ENCODE measurements at regions not wholly inside any gene's neighbourhood (a gene's known extent, or its start where the extent isn't known, plus 50 kb on each side); places are given as distances from the start of the nearest gene placed in this dataset.

DNA sequence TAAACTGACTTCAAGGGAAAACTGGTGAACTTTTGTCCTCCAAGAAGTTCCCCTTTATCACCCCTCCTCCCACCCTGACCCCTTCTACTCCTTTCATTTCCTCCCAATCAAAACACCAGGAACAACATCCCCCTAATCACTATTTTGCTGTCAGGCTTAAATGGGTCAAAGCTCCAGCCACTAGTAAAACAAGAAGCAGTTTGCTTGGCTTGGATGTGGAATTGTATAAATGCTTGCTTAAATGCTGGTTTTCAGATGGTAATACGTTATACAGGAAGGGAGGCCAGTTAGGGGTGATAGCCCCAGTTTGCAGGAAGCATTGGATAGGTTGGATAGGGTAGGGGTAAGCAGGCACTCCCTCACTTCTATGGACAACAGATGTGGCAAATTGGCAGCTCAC is 473.6 kb downstream of the AGTPBP1 start:
- TF ChIP-seq, protein P1, sequence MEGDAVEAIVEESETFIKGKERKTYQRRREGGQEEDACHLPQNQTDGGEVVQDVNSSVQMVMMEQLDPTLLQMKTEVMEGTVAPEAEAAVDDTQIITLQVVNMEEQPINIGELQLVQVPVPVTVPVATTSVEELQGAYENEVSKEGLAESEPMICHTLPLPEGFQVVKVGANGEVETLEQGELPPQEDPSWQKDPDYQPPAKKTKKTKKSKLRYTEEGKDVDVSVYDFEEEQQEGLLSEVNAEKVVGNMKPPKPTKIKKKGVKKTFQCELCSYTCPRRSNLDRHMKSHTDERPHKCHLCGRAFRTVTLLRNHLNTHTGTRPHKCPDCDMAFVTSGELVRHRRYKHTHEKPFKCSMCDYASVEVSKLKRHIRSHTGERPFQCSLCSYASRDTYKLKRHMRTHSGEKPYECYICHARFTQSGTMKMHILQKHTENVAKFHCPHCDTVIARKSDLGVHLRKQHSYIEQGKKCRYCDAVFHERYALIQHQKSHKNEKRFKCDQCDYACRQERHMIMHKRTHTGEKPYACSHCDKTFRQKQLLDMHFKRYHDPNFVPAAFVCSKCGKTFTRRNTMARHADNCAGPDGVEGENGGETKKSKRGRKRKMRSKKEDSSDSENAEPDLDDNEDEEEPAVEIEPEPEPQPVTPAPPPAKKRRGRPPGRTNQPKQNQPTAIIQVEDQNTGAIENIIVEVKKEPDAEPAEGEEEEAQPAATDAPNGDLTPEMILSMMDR (IDR thresholded peaks at IDR 0.05; ENCODE audit: insufficient read depth, low read length, poor library complexity, severe bottlenecking): no peak
- Histone ChIP-seq H3K27me3 (ENCODE audit: control insufficient read depth, insufficient read depth, low read length) (no peaks in the 10 kb centered on the region), H3K36me3 (ENCODE audit: control insufficient read depth, insufficient read depth, low read length) (no peaks in the 10 kb centered on the region), H3K4me3 (ENCODE audit: low read depth, low read length) (no peak overlapping the region)
- no peak for DNase-seq (ENCODE audit: low read depth)

DNA sequence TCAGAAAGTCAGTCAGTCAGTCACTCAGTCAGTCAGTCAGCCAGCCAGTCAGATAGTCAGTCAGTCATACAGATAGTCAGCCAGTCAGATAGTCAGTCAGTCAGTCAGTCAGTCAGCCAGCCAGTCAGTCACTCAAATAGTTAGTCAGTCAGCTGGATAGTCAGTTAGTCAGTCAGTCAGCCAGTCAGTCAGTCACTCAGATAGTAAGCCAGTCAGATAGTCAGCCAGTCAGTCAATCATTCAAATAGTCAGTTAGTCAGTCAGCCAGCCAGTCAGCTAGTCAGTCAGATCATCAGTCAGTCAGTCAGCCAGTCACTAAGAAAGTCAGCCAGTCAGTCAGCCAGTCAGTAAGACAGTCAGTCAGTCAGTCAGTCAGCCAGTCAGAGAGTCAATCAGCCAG is 477.1 kb downstream of the AGTPBP1 start:
- Histone ChIP-seq H3K27me3 (ENCODE audit: control insufficient read depth, insufficient read depth, low read length) (no peaks in the 10 kb centered on the region), H3K4me3 (ENCODE audit: low read depth, low read length) (no peak overlapping the region), H3K36me3 (ENCODE audit: control insufficient read depth, insufficient read depth, low read length) (no peaks in the 10 kb centered on the region)
- no peak for DNase-seq (ENCODE audit: low read depth)
- TF ChIP-seq, protein P1 (IDR thresholded peaks at IDR 0.05; ENCODE audit: insufficient read depth, low read length, poor library complexity, severe bottlenecking): no peak

DNA sequence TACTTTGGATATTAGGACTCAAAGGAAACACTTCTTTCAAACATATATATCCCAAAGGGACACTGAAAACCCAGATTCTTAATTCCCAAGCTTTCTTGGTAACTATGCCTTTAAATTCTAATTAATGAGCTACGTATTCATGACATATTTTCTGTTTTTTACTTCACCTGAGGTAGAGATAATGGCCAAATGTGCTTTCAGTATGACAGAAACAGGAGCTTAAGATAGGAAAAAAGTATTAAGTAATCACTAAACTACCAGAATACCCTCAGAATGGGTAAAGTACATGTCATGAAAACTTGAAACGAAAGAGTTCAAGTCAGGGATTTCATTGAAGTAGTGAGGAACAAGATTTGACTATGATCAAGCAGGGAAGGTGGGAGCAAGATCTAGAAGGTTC is 478.5 kb downstream of the AGTPBP1 start:
- Histone ChIP-seq H3K36me3 (ENCODE audit: control insufficient read depth, insufficient read depth, low read length) (no peaks in the 10 kb centered on the region), H3K4me3 (ENCODE audit: low read depth, low read length) (no peak overlapping the region), H3K27me3 (ENCODE audit: control insufficient read depth, insufficient read depth, low read length) (no peaks in the 10 kb centered on the region)
- TF ChIP-seq, protein P1 (IDR thresholded peaks at IDR 0.05; ENCODE audit: insufficient read depth, low read length, poor library complexity, severe bottlenecking): no peak
- DNase-seq (ENCODE audit: low read depth): no peak

- no peaks in the 10 kb centered on the region for H3K36me3 ChIP-seq (ENCODE audit: control insufficient read depth, insufficient read depth, low read length)
- TF ChIP-seq, protein P1 (IDR thresholded peaks at IDR 0.05; ENCODE audit: insufficient read depth, low read length, poor library complexity, severe bottlenecking): no peak
- no peak overlapping the region for H3K4me3 ChIP-seq (ENCODE audit: low read depth, low read length)
- DNase-seq (ENCODE audit: low read depth): no peak
- no peaks in the 10 kb centered on the region for H3K27me3 ChIP-seq (ENCODE audit: control insufficient read depth, insufficient read depth, low read length)
Observed at GRCh38 chr9:85262333-85262732, 479.4 kb downstream of the AGTPBP1 start.

DNA sequence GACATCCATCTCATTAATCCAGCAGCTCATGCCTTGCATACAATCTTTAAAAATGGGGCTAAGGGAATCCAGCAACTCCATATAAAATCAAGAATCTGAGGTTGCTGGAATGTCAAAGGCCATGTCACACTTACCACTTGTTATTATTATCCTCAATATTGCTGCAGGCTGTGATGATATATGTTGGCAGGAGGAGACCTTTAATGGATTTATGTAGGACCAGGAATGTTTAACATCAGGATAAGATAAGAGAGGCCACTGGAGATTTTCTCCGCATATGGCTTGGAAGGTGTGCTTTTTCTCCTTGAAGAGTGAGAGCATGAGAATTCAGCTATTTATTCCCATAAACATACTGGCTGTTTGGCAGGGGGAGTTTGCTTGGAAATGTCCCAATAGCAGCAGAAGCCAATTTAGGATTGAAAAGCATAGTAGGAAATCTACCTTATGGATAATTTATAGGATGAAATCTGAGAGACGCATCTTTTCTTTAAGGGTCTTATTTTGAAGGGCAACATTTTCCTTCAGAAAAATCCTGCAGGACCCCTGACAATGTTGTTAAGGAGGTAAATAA is 481.4 kb downstream of the AGTPBP1 start:
- no peaks in the 10 kb centered on the region for H3K36me3 ChIP-seq (ENCODE audit: control insufficient read depth, insufficient read depth, low read length)
- no peaks in the 10 kb centered on the region for H3K27me3 ChIP-seq (ENCODE audit: control insufficient read depth, insufficient read depth, low read length)
- no peak overlapping the region for H3K4me3 ChIP-seq (ENCODE audit: low read depth, low read length)
- no peak for DNase-seq (ENCODE audit: low read depth)
- TF ChIP-seq, protein P1 (IDR thresholded peaks at IDR 0.05; ENCODE audit: insufficient read depth, low read length, poor library complexity, severe bottlenecking): no peak

- TF ChIP-seq, protein P1 (IDR thresholded peaks at IDR 0.05; ENCODE audit: insufficient read depth, low read length, poor library complexity, severe bottlenecking): peak; percentile 82
- Histone ChIP-seq H3K27me3 (ENCODE audit: control insufficient read depth, insufficient read depth, low read length) (no peaks in the 10 kb centered on the region), H3K36me3 (ENCODE audit: control insufficient read depth, insufficient read depth, low read length) (no peaks in the 10 kb centered on the region), H3K4me3 (ENCODE audit: low read depth, low read length) (no peak overlapping the region)
- peak; percentile 31 for DNase-seq (ENCODE audit: low read depth)
Observed at GRCh38 chr9:85258823-85259370, 482.9 kb downstream of the AGTPBP1 start.

Measured in kidney epithelial cell (primary cell).